ENCODE measurements at regions not wholly inside any gene's neighbourhood (a gene's known extent, or its start where the extent isn't known, plus 50 kb on each side); places are given as distances from the start of the nearest gene placed in this dataset.

- TF ChIP-seq ZNF720 (CRISPR knock-in tag; IDR thresholded peaks at IDR 0.05) (no peak), THAP8 (CRISPR knock-in tag; IDR thresholded peaks at IDR 0.05; ENCODE audit: borderline replicate concordance) (no peak), ELK4 (CRISPR knock-in tag; IDR thresholded peaks at IDR 0.05; ENCODE audit: borderline replicate concordance) (no peak)
Measured at GRCh38 chr13:71935166-71935840, 68.3 kb upstream of the DACH1 start (continued).

- Histone ChIP-seq H3K4me1 (ENCODE audit: insufficient read depth, low read length) (no peaks in the 10 kb centered on the region), H3K4me3 (replicated peaks in 1 of 3; ENCODE audit: insufficient read depth in 1 of 3, low read depth in 2 of 3, low read length in 3 of 3) (no peak overlapping the region), H2AFZ (ENCODE audit: low read length) (no peak overlapping the region), H3K27ac (ENCODE audit: extremely low read length, insufficient read depth, low read length) (no peak overlapping the region), H3K9ac (ENCODE audit: insufficient read depth, low read depth, low read length) (no peak overlapping the region), H3K27me3 (ENCODE audit: control insufficient read depth in 1 of 2, insufficient read depth in 2 of 2, low read length in 2 of 2) (no peaks in the 10 kb centered on the region; a peak in 1 of 5 replicates), H3K4me2 (ENCODE audit: low read depth, low read length) (no peak overlapping the region), H3K36me3 (replicated peaks in 1 of 2; ENCODE audit: control insufficient read depth in 1 of 2, insufficient read depth in 2 of 2, low read length in 2 of 2) (no peaks in the 10 kb centered on the region), H3K9me3 (ENCODE audit: low read length) (no peaks in the 10 kb centered on the region), H3K79me2 (ENCODE audit: insufficient read depth, low read length) (no peaks in the 10 kb centered on the region), H4K20me1 (ENCODE audit: insufficient read depth, low read length) (no peaks in the 10 kb centered on the region)
- DNase-seq (ENCODE audit: low spot score), result no peak
- BruUV-seq (replicated peaks), result no TSS peak
- POLR2A ChIA-PET, result no interaction called here
- FAIRE-seq, result no peak
- intact Hi-C loops (cut with micrococcal nuclease; ENCODE audit: unreplicated experiment) (no loop called here), in situ Hi-C loops (cut with HindIII; ENCODE audit: extremely low pct_ligation_motif_present, low pct_unique_long_range_greater_than_20kb) (no loop called here)
- TF ChIP-seq PAF1 (CRISPR knock-in tag; IDR thresholded peaks at IDR 0.05), result no peak
- TF ChIP-seq RFX1 (IDR thresholded peaks at IDR 0.05), result no peak
- no peak for TF ChIP-seq TOE1 (CRISPR knock-in tag; IDR thresholded peaks at IDR 0.05)
- CTCF ChIA-PET (ENCODE audit: low intra/inter-chr PET ratio, low total read pairs), result no interaction called here
- ATAC-seq, result no peak
- 4% methylated on average over 2 of the region's 2 CpGs for whole genome bisulfite sequencing (ENCODE audit: low lambda C conversion rate)
Measured at GRCh38 chr13:71924931-71925330, 57.9 kb upstream of the DACH1 start.
